ENCODE measurements at regions not wholly inside any gene's neighbourhood (a gene's known extent, or its start where the extent isn't known, plus 50 kb on each side); places are given as distances from the start of the nearest gene placed in this dataset.

DNA sequence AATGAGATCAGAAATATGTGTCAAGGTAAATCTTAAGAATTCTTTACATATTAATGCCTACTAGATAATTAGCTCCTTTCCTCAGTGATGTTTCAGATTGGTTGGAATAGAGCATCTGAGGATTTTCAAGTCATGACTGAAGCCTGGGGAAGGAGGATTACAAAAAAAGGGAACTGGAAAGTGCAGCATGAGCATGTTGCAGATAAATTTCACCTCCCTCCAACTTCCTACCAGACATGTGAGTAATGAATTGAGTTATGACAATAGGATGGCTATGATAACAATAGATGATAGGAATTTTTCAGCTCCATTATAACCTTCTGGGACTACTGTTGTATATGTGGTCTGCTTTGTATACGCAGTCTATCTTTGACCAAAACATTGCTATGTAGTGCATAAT is 104.2 kb upstream of the RAB18 start:
- TF ChIP-seq POLR2A (IDR thresholded peaks at IDR 0.05): no peak
- TF ChIP-seq, protein P1, sequence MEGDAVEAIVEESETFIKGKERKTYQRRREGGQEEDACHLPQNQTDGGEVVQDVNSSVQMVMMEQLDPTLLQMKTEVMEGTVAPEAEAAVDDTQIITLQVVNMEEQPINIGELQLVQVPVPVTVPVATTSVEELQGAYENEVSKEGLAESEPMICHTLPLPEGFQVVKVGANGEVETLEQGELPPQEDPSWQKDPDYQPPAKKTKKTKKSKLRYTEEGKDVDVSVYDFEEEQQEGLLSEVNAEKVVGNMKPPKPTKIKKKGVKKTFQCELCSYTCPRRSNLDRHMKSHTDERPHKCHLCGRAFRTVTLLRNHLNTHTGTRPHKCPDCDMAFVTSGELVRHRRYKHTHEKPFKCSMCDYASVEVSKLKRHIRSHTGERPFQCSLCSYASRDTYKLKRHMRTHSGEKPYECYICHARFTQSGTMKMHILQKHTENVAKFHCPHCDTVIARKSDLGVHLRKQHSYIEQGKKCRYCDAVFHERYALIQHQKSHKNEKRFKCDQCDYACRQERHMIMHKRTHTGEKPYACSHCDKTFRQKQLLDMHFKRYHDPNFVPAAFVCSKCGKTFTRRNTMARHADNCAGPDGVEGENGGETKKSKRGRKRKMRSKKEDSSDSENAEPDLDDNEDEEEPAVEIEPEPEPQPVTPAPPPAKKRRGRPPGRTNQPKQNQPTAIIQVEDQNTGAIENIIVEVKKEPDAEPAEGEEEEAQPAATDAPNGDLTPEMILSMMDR (IDR thresholded peaks at IDR 0.05): no peak
